IMR-90 (cell line): ENCODE measurements at regions not wholly inside any gene's neighbourhood (a gene's known extent, or its start where the extent isn't known, plus 50 kb on each side); places are given as distances from the start of the nearest gene placed in this dataset.
A peak's percentile ranks its signal among the peaks of the same experiment; 100 is the strongest.

ENCODE experiments used
- ATAC-seq: fragments of 200-7000 bp; cut with Tn5 transposase; 2 replicates; pipeline ENCODE4 v1.9.1; 2020; ENCODE audit warnings: low read depth, mild to moderate bottlenecking, moderate library complexity
- BruUV-seq: library from RNA; stranded (reverse); fragments of 400-500 nt; replicated peaks from 2 replicates; lab custom pipeline; 2021; lab: Mats Ljungman, UMichigan
- CTCF ChIA-PET: fragments of 300-600 bp; formaldehyde crosslinking; extraction: SDS; loops from one replicate; lab custom pipeline; 2021; ENCODE audit warnings: antibody characterized with exemption; lab: Yijun Ruan, JAX
- POLR2A ChIA-PET: fragments of 300-600 bp; sonication (Branson Sonifier 250); formaldehyde crosslinking; loops from one replicate; lab custom pipeline; 2022; ENCODE audit warnings: antibody characterized with exemption; ENCODE audit not compliant: unreplicated experiment; lab: Charles Lee
- DNase-seq: peaks from one replicate; pipeline ENCODE4 v3.0.0; 2013
- H2AFZ ChIP-seq: replicated peaks from 2 replicates; pipeline ENCODE3; 2013; ENCODE audit warnings: low read length, mild to moderate bottlenecking; ENCODE audit not compliant: poor library complexity
- H2AK5ac ChIP-seq: 2 replicates; pipeline ENCODE4 v1.6.1; 2013; ENCODE audit warnings: low read depth, low read length, inconsistent platforms
- H2AK9ac ChIP-seq: replicated peaks from 2 replicates; pipeline ENCODE3; 2013; ENCODE audit warnings: mild to moderate bottlenecking, low read depth, low read length, moderate library complexity; ENCODE audit not compliant: poor library complexity
- H2BK120ac ChIP-seq: 2 replicates; pipeline ENCODE4 v1.6.1; 2013; ENCODE audit warnings: low read depth, low read length, inconsistent platforms
- H2BK15ac ChIP-seq: 3 replicates; pipeline ENCODE4 v1.6.1; 2013; ENCODE audit warnings: low read depth, low read length, inconsistent platforms
- H2BK20ac ChIP-seq: 2 replicates; pipeline ENCODE4 v1.6.1; 2013; ENCODE audit warnings: low read depth, mild to moderate bottlenecking, inconsistent platforms, low read length, moderate library complexity
- H2BK5ac ChIP-seq: 2 replicates; pipeline ENCODE4 v1.6.1; 2013; ENCODE audit warnings: mild to moderate bottlenecking, low read depth, low read length, inconsistent platforms; ENCODE audit not compliant: poor library complexity, severe bottlenecking
- H3K14ac ChIP-seq: replicated peaks from 2 replicates; pipeline ENCODE4 v1.6.1; 2013; ENCODE audit warnings: low read depth, low read length, inconsistent platforms
- H3K18ac ChIP-seq: 2 replicates; pipeline ENCODE4 v1.6.1; 2013; ENCODE audit warnings: low read depth, low read length, control low read depth
- H3K23ac ChIP-seq: 2 replicates; pipeline ENCODE4 v1.6.1; 2013; ENCODE audit warnings: low read depth, low read length, inconsistent platforms
- H3K27ac ChIP-seq: 2 replicates; pipeline ENCODE4 v1.5.1; 2013; ENCODE audit warnings: mild to moderate bottlenecking, control low read depth, low read length; ENCODE audit not compliant: insufficient read depth
- H3K27me3 ChIP-seq: 2 replicates; pipeline ENCODE4 v1.6.1; 2013; ENCODE audit warnings: low read length; ENCODE audit not compliant: control insufficient read depth, insufficient read depth
- H3K36me3 ChIP-seq: 2 replicates; pipeline ENCODE4 v1.6.1; 2013; ENCODE audit warnings: low read length, mixed read lengths; ENCODE audit not compliant: control insufficient read depth, insufficient read depth
- H3K4ac ChIP-seq: 2 replicates; pipeline ENCODE4 v1.6.1; 2013; ENCODE audit warnings: low read depth, low read length, inconsistent platforms
- H3K4me1 ChIP-seq: 2 replicates; pipeline ENCODE4 v1.6.1; 2013; ENCODE audit warnings: low read length, mixed read lengths; ENCODE audit not compliant: control insufficient read depth, insufficient read depth
- H3K4me2 ChIP-seq: 2 replicates; pipeline ENCODE4 v1.6.1; 2013; ENCODE audit warnings: low read depth, mild to moderate bottlenecking, control low read depth, low read length, moderate library complexity
- H3K4me3 ChIP-seq: 2 replicates; pipeline ENCODE4 v1.5.1; 2013; ENCODE audit warnings: low read depth, mild to moderate bottlenecking, control low read depth, low read length, moderate library complexity; ENCODE audit not compliant: insufficient read depth
- H3K56ac ChIP-seq: 2 replicates; pipeline ENCODE4 v1.6.1; 2013; ENCODE audit warnings: low read length, inconsistent platforms; ENCODE audit not compliant: insufficient read depth; ENCODE audit errors: extremely low read depth
- H3K79me1 ChIP-seq, 2 experiments: 2 replicates each; pipeline ENCODE4 v1.6.1; 2013; ENCODE audit warnings: low read length in 2 of 2, inconsistent platforms in 1 of 2, low read depth in 1 of 2
- H3K9ac ChIP-seq: 2 replicates; pipeline ENCODE4 v1.6.1; 2013; ENCODE audit warnings: low read depth, low read length, control low read depth
- H3K9me1 ChIP-seq: 2 replicates; pipeline ENCODE4 v1.6.1; 2013; ENCODE audit warnings: low read length, inconsistent platforms; ENCODE audit not compliant: insufficient read depth
- H3K9me3 ChIP-seq: 2 replicates; pipeline ENCODE4 v1.6.1; 2013; ENCODE audit warnings: low read length; ENCODE audit not compliant: control insufficient read depth, insufficient read depth
- H4K20me1 ChIP-seq: 2 replicates; pipeline ENCODE4 v1.6.1; 2013; ENCODE audit warnings: low read length, inconsistent platforms; ENCODE audit not compliant: insufficient read depth
- H4K5ac ChIP-seq: 2 replicates; pipeline ENCODE4 v1.6.1; 2013; ENCODE audit warnings: mild to moderate bottlenecking, low read depth, low read length, control low read depth
- H4K8ac ChIP-seq, 2 experiments: 2 replicates each; pipeline ENCODE4 v1.6.1; 2013; ENCODE audit warnings: low read depth in 2 of 2, low read length in 2 of 2, control low read depth in 1 of 2, inconsistent platforms in 1 of 2
- H4K91ac ChIP-seq: 2 replicates; pipeline ENCODE4 v1.6.1; 2013; ENCODE audit warnings: low read depth, low read length, inconsistent platforms; ENCODE audit not compliant: insufficient read depth
- CHD1 ChIP-seq: IDR thresholded peaks from 2 replicates; pipeline ENCODE4 v1.6.1; 2012; ENCODE audit warnings: low read depth, low read length, improper control_type of control experiment
- WGBS, 2 experiments: methylation state at CpG; one replicate each; pipeline versions ENCODE4 v1.1.5 to v1.1.7; 2013; ENCODE audit warnings: missing lambda C conversion rate in 2 of 2; ENCODE audit not compliant: insufficient read length in 1 of 2; ENCODE audit errors: extremely low coverage in 2 of 2; 5-methylcytosine and 5-hydroxymethylcytosine counted together
- dilution Hi-C: fragments of 300-500 bp; cut with HindIII; formaldehyde crosslinking; loops from one replicate; pipeline ENCODE4 v1.14.3; 2018; ENCODE audit warnings: low sequenced_read_pairs; ENCODE audit not compliant: unreplicated experiment
- in situ Hi-C: fragments of 300-500 bp; cut with MboI; formaldehyde crosslinking; loops from 3 replicates; pipeline ENCODE4 v1.14.3; 2019; ENCODE audit warnings: low sequenced_read_pairs, inconsistent platforms, mixed read lengths
- intact Hi-C: fragments of 100-400 bp; cut with micrococcal nuclease; formaldehyde crosslinking; loops from 2 replicates; pipeline ENCODE4 v1.10.0; 2022

DNA sequence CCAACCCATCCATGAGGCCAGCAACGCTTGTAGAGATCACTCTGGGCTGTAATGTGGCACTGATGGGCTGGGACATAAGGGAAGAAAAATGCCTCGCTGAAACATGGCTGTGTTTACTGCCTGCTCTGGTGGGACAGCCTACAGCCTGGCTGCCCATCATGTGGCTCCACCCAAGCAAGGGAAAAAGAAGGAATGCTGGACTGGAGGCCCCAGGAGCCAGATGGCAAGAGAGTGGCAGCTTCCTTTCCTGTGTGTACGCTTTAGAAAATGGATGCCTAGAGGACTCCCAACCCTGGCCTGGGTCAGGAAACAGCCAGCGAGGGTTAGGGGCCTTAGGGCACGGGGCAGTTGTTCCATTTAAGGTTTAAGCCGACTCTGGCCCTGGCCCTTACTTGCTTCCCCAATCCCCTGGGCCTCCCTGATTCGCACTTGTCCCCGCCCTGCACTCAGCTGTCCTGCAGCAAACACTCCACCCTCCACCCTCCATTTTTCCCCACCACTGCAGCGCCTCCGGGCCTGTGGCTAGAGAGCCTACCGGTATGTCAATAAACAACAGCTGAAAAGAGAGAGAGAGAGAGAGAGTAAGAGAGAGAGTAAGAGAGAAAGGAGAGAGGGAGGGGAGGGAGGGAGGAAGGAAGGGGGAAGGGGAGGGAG, 819.4 kb downstream of the SEMA5A start:
- H2AFZ ChIP-seq: peak overlapping the region; percentile 35
- peak overlapping the region; percentile 63 for H2BK120ac ChIP-seq
- no peak overlapping the region for H3K56ac ChIP-seq
- H4K8ac ChIP-seq: peak overlapping the region in 1 of 2 experiments; percentile 19; a peak in 1 of 4 replicates
- no peak overlapping the region for H3K9ac ChIP-seq
- peak overlapping the region; percentile 11 for H2AK9ac ChIP-seq
- H4K5ac ChIP-seq: no peak overlapping the region
- no peak overlapping the region for H3K18ac ChIP-seq
- intact Hi-C loops: loop anchor here (5.0 kb wide), 1 partner anchor 269 kb away; no protein-coding TSS in a partner anchor
- peak overlapping the region; percentile 29; the same call in 1 of the 3 replicates for H2BK15ac ChIP-seq
- no peak overlapping the region for H3K14ac ChIP-seq
- peaks cover 6% of the 10 kb centered on the region; the same call in 1 of the 2 replicates for H3K4me1 ChIP-seq
- H2AK5ac ChIP-seq: peak overlapping the region; percentile 76
- H3K23ac ChIP-seq: no peak overlapping the region
- no peaks in the 10 kb centered on the region for H3K79me1 ChIP-seq
- no peak for DNase-seq
- H3K36me3 ChIP-seq: no peaks in the 10 kb centered on the region
- H2BK20ac ChIP-seq: peak overlapping the region; percentile 66; the same call in 1 of the 2 replicates
- H4K20me1 ChIP-seq: no peaks in the 10 kb centered on the region
- H4K91ac ChIP-seq: peak overlapping the region; percentile 41; the same call in 1 of the 2 replicates
- H3K27me3 ChIP-seq: no peaks in the 10 kb centered on the region
- in situ Hi-C loops: no loop called here
- no peak overlapping the region for H3K4me2 ChIP-seq
- no peak for TF ChIP-seq CHD1
- no peaks in the 10 kb centered on the region for H3K9me3 ChIP-seq
- H3K27ac ChIP-seq: no peak overlapping the region
- peak overlapping the region; percentile 44; the same call in 1 of the 2 replicates for H3K4ac ChIP-seq
- H3K9me1 ChIP-seq: no peaks in the 10 kb centered on the region
- ChIA-PET POLR2A (no interaction called here), CTCF (no interaction called here)
- WGBS, 2 experiments: 96% methylated on average over 5 of the region's 11 CpGs; no CpG with 5 or more reads in 1 of the 2 experiments
- H3K4me3 ChIP-seq: no peak overlapping the region
- ATAC-seq: no peak
- no TSS peak for BruUV-seq
- dilution Hi-C loops: no loop called here
- H2BK5ac ChIP-seq: no peak overlapping the region
